Upper lobe of left lung (tissue), 6 donors: ENCODE measurements at regions not wholly inside any gene's neighbourhood (a gene's known extent, or its start where the extent isn't known, plus 50 kb on each side); places are given as distances from the start of the nearest gene placed in this dataset.

Experiments
- ATAC-seq, 2 donors: fragments of 200-7000 bp; cut with Tn5 transposase; one replicate each; pipeline ENCODE4 v1.9.1; 2022; ENCODE audit warnings: mild to moderate bottlenecking in 2 of 2, moderate library complexity in 2 of 2; ENCODE audit not compliant: low FRiP score in 2 of 2
- DNase-seq, 2 donors: peaks; one replicate each; pipeline ENCODE4 v3.0.0-alpha.2; 2019 to 2020
- H3K27ac ChIP-seq, 4 donors: fragments of 200-600 bp; sonication (generic); one replicate each; pipeline ENCODE4 v1.5.1; 2016 to 2019
- H3K27me3 ChIP-seq, 4 donors: fragments of 200-600 bp; sonication (generic); one replicate each; pipeline ENCODE4 v1.5.1; 2017 to 2019
- H3K36me3 ChIP-seq, 4 donors: fragments of 200-600 bp; sonication (generic); one replicate each; pipeline ENCODE4 v1.5.1; 2016 to 2019
- H3K4me1 ChIP-seq, 4 donors: fragments of 200-600 bp; sonication (generic); one replicate each; pipeline ENCODE4 v1.5.1; 2018 to 2019
- H3K4me3 ChIP-seq, 4 donors: fragments of 200-600 bp; sonication (generic); one replicate each; pipeline ENCODE4 v1.5.1; 2017 to 2019; ENCODE audit warnings: mild to moderate bottlenecking in 2 of 4, moderate library complexity in 1 of 4
- H3K9me3 ChIP-seq, 4 donors: fragments of 200-600 bp; sonication (generic); one replicate each; pipeline ENCODE4 v1.5.1; 2018 to 2019
- EP300 ChIP-seq, 4 donors: sonication (generic); formaldehyde crosslinking; IDR thresholded peaks; one replicate each; pipeline ENCODE4 v1.5.1; 2017; ENCODE audit warnings: antibody characterized with exemption in 4 of 4, control low read depth in 2 of 4
- POLR2A ChIP-seq, 4 donors: fragments of 450-650 bp; IDR thresholded peaks; one replicate each; pipeline ENCODE4 v1.5.1; 2016 to 2017; ENCODE audit warnings: antibody characterized with exemption in 4 of 4, mild to moderate bottlenecking in 2 of 4
- POLR2AphosphoS5 ChIP-seq, 2 donors: sonication (generic); formaldehyde crosslinking; IDR thresholded peaks; one replicate each; pipeline ENCODE4 v1.5.1; 2017; ENCODE audit warnings: antibody characterized with exemption in 2 of 2
- WGBS, 2 donors: methylation state at CpG; one replicate each; pipeline ENCODE4 v1.1.5; 2017 to 2018; 5-methylcytosine and 5-hydroxymethylcytosine counted together
- TF ChIP-seq, protein P1 (sequence below), 6 experiments: fragments of 450-650 bp in 4 of 6; fragments of 200-600 bp in 2 of 6; sonication (generic) in 2 of 6; IDR thresholded peaks; one replicate each; pipeline ENCODE4 v1.5.1; 2016 to 2019; ENCODE audit warnings: antibody characterized with exemption in 6 of 6
- donor health status: DM: no; HTN: no; CAD: no; lungs with moderate emphysema.
- donor health status: DM: no; HTN: yes; CAD: no; lungs with severe emphysema.

GRCh38 chr6:9675122-9675521, 739.8 kb downstream of the TFAP2A start:
- ATAC-seq, result no peak
- no peaks in the 10 kb centered on the region for H3K36me3 ChIP-seq
- no peak overlapping the region for H3K27ac ChIP-seq
- 63 to 65% methylated on average over 1 of the region's 1 CpG for WGBS, 2 donors
- no peak for TF ChIP-seq POLR2A (IDR thresholded peaks at IDR 0.05)
- no peak for TF ChIP-seq EP300 (IDR thresholded peaks at IDR 0.05)
- TF ChIP-seq POLR2AphosphoS5 (IDR thresholded peaks at IDR 0.05), result no peak
- TF ChIP-seq, protein P1, sequence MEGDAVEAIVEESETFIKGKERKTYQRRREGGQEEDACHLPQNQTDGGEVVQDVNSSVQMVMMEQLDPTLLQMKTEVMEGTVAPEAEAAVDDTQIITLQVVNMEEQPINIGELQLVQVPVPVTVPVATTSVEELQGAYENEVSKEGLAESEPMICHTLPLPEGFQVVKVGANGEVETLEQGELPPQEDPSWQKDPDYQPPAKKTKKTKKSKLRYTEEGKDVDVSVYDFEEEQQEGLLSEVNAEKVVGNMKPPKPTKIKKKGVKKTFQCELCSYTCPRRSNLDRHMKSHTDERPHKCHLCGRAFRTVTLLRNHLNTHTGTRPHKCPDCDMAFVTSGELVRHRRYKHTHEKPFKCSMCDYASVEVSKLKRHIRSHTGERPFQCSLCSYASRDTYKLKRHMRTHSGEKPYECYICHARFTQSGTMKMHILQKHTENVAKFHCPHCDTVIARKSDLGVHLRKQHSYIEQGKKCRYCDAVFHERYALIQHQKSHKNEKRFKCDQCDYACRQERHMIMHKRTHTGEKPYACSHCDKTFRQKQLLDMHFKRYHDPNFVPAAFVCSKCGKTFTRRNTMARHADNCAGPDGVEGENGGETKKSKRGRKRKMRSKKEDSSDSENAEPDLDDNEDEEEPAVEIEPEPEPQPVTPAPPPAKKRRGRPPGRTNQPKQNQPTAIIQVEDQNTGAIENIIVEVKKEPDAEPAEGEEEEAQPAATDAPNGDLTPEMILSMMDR (IDR thresholded peaks at IDR 0.05), result no peak
- no peaks in the 10 kb centered on the region for H3K27me3 ChIP-seq
- DNase-seq, result no peak
- H3K4me1 ChIP-seq, result no peaks in the 10 kb centered on the region
- H3K4me3 ChIP-seq, result no peak overlapping the region
- no peaks in the 10 kb centered on the region for H3K9me3 ChIP-seq

DNA sequence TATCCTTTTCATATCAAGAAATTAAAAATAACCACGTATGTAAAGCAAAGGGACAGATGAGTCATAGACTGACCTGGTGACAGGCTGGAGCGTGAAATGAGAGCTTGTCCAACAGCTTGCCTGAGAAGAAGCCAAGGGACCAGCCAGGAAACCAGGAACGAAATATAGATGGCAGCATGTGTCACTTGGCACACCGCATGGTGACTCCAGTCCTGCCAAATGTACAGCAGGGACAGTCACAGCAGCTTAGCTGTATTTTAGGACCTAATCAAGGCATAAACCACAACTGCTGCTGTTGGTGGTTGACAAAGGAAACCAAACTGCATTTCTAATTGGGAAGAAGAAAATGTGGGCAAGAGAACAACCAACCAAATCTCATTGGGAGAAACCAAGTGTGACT, 755.0 kb downstream of the TFAP2A start:
- 90% methylated on average over 4 of the region's 4 CpGs for WGBS, 2 donors
- TF ChIP-seq, protein P1 (IDR thresholded peaks at IDR 0.05), result no peak
- TF ChIP-seq EP300 (IDR thresholded peaks at IDR 0.05), result no peak
- no peak for TF ChIP-seq POLR2A (IDR thresholded peaks at IDR 0.05)
- no peak for TF ChIP-seq POLR2AphosphoS5 (IDR thresholded peaks at IDR 0.05)
- Histone ChIP-seq H3K4me1 (no peaks in the 10 kb centered on the region), H3K27me3 (no peaks in the 10 kb centered on the region), H3K4me3 (no peak overlapping the region), H3K36me3 (no peaks in the 10 kb centered on the region), H3K27ac (no peak overlapping the region), H3K9me3 (no peaks in the 10 kb centered on the region)
- no peak for ATAC-seq
- DNase-seq, result no peak

- no peak for TF ChIP-seq POLR2A (IDR thresholded peaks at IDR 0.05)
- no peak for TF ChIP-seq POLR2AphosphoS5 (IDR thresholded peaks at IDR 0.05)
- TF ChIP-seq, protein P1 (IDR thresholded peaks at IDR 0.05), result no peak
- TF ChIP-seq EP300 (IDR thresholded peaks at IDR 0.05), result no peak
- Histone ChIP-seq H3K4me3 (no peak overlapping the region), H3K27me3 (no peaks in the 10 kb centered on the region), H3K9me3 (no peaks in the 10 kb centered on the region), H3K4me1 (no peaks in the 10 kb centered on the region), H3K36me3 (no peaks in the 10 kb centered on the region), H3K27ac (no peak overlapping the region)
- 95 to 100% methylated on average over 1 of the region's 1 CpG for WGBS, 2 donors
- DNase-seq (no peak), ATAC-seq (no peak)
Measured at GRCh38 chr6:9657994-9658393, 756.9 kb downstream of the TFAP2A start.

GRCh38 chr6:9647599-9647998, 767.3 kb downstream of the TFAP2A start:
- DNase-seq, result no peak
- H3K9me3 ChIP-seq, result no peaks in the 10 kb centered on the region
- WGBS, 2 donors, result 60 to 65% methylated on average over 1 of the region's 1 CpG

GRCh38 chr6:9647071-9647445, 767.8 kb downstream of the TFAP2A start:
- no peak for TF ChIP-seq POLR2A (IDR thresholded peaks at IDR 0.05)
- TF ChIP-seq EP300 (IDR thresholded peaks at IDR 0.05), result no peak
- TF ChIP-seq, protein P1 (IDR thresholded peaks at IDR 0.05), result no peak
- no peak for TF ChIP-seq POLR2AphosphoS5 (IDR thresholded peaks at IDR 0.05)

More at GRCh38 chr6:9647599-9647998, 767.3 kb downstream of the TFAP2A start:
- Histone ChIP-seq H3K27me3 (no peaks in the 10 kb centered on the region), H3K27ac (no peak overlapping the region), H3K4me1 (peaks cover 0 to 8% (median 4%) of the 10 kb centered on the region in 4 donors), H3K4me3 (no peak overlapping the region), H3K36me3 (no peaks in the 10 kb centered on the region)
- no peak for ATAC-seq
- TF ChIP-seq EP300 (IDR thresholded peaks at IDR 0.05) (no peak), POLR2A (IDR thresholded peaks at IDR 0.05) (no peak), POLR2AphosphoS5 (IDR thresholded peaks at IDR 0.05) (no peak)
- TF ChIP-seq, protein P1 (IDR thresholded peaks at IDR 0.05), result no peak

More at GRCh38 chr6:9647071-9647445, 767.8 kb downstream of the TFAP2A start:
- no peaks in the 10 kb centered on the region for H3K27me3 ChIP-seq
- H3K4me3 ChIP-seq, result no peak overlapping the region
- no peaks in the 10 kb centered on the region for H3K36me3 ChIP-seq
- peaks cover 0 to 8% (median 4%) of the 10 kb centered on the region in 4 donors for H3K4me1 ChIP-seq
- H3K27ac ChIP-seq, result no peak overlapping the region
- ATAC-seq (no peak), DNase-seq (no peak)
- H3K9me3 ChIP-seq, result no peaks in the 10 kb centered on the region
